ENCODE measurements at regions not wholly inside any gene's neighbourhood (a gene's known extent, or its start where the extent isn't known, plus 50 kb on each side); places are given as distances from the start of the nearest gene placed in this dataset.
A peak's percentile ranks its signal among the peaks of the same experiment; 100 is the strongest.

GRCh38 chr9:129500863-129501770, 119.8 kb downstream of the C9orf50 start:
- Histone ChIP-seq H3K4me3 (no peak overlapping the region), H3K4me1 (peaks cover 0 to 11% of the 10 kb centered on the region in 2 donors), H3K9me3 (no peaks in the 10 kb centered on the region), H3K27me3 (no peaks in the 10 kb centered on the region), H3K27ac (peak overlapping the region; percentile 93 to 97 (median 94)), H3K36me3 (no peaks in the 10 kb centered on the region)
- in situ Hi-C loops (cut with MboI; ENCODE audit: low sequenced_read_pairs in 4 of 4) (no loop called here), intact Hi-C loops (cut with DNase I; ENCODE audit: low total_unique reads) (loop anchor here (10.0 kb wide), 1 partner anchor 84 kb away; no protein-coding TSS in a partner anchor)
- DNase-seq (no peak), ATAC-seq (no peak)
- TF ChIP-seq, protein P1, sequence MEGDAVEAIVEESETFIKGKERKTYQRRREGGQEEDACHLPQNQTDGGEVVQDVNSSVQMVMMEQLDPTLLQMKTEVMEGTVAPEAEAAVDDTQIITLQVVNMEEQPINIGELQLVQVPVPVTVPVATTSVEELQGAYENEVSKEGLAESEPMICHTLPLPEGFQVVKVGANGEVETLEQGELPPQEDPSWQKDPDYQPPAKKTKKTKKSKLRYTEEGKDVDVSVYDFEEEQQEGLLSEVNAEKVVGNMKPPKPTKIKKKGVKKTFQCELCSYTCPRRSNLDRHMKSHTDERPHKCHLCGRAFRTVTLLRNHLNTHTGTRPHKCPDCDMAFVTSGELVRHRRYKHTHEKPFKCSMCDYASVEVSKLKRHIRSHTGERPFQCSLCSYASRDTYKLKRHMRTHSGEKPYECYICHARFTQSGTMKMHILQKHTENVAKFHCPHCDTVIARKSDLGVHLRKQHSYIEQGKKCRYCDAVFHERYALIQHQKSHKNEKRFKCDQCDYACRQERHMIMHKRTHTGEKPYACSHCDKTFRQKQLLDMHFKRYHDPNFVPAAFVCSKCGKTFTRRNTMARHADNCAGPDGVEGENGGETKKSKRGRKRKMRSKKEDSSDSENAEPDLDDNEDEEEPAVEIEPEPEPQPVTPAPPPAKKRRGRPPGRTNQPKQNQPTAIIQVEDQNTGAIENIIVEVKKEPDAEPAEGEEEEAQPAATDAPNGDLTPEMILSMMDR (IDR thresholded peaks at IDR 0.05 in 4 of 5, conservative IDR thresholded peaks at IDR 0.05 in 1 of 5): no peak

DNA sequence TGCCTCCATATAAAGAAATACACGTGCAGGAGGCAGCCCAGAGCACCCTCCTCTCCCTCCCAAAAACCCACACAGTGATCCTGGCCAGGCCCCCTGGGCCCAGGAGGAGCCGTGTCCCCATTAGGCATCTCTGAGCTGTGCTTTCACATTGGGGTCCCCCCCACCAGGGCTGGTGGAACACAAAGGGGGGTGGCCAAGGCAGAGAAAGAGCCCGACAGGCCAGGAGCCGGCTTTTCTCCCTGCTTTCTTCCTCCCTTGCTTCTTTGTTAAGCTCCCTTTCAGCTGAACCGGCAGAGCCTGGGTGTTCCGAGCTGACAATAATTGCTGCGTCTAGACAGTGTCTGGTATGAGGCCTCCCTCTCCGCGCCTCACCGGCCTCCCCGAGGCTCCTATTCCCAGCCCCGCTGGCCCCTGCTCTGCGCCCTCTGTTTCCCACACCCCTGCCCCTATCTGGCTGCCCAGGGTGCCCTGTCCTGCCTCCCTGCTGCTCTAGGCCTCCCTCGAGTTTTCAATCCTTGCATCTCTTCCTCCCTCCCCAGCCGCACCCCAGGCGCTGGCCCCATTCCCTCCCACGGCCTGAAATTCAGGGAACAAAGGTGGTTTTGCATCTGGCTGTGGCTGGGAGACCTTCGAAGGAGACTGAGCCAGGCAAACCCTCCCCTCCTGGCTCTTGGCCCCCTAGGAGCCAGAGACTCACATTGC, 120.6 kb downstream of the C9orf50 start:
- Histone ChIP-seq H3K4me3 (no peak overlapping the region), H3K27ac (peak overlapping the region; percentile 93 to 97 (median 94)), H3K36me3 (no peaks in the 10 kb centered on the region), H3K9me3 (no peaks in the 10 kb centered on the region), H3K27me3 (no peaks in the 10 kb centered on the region), H3K4me1 (peaks cover 5 to 16% of the 10 kb centered on the region in 2 donors)
- in situ Hi-C loops (cut with MboI; ENCODE audit: low sequenced_read_pairs in 4 of 4): no loop called here
- no peak for TF ChIP-seq POLR2A (IDR thresholded peaks at IDR 0.05)
- TF ChIP-seq, protein P1 (IDR thresholded peaks at IDR 0.05 in 4 of 5, conservative IDR thresholded peaks at IDR 0.05 in 1 of 5): no peak
- ATAC-seq (no peak), DNase-seq (no peak)
- intact Hi-C loops (cut with DNase I; ENCODE audit: low total_unique reads): loop anchor here (10.0 kb wide), 1 partner anchor 84 kb away; no protein-coding TSS in a partner anchor

- Histone ChIP-seq H3K36me3 (no peaks in the 10 kb centered on the region), H3K27me3 (no peaks in the 10 kb centered on the region), H3K4me3 (no peak overlapping the region), H3K9me3 (no peaks in the 10 kb centered on the region), H3K4me1 (peaks cover 11 to 22% of the 10 kb centered on the region in 2 donors), H3K27ac (peak overlapping the region; percentile 93 to 97 (median 94))
- ATAC-seq (no peak), DNase-seq (no peak)
- in situ Hi-C loops (cut with MboI; ENCODE audit: low sequenced_read_pairs in 4 of 4): loop anchor here in 2 of 4 donors (25.0 kb wide), 1 partner anchor 361 kb away; no protein-coding TSS in a partner anchor
- TF ChIP-seq, protein P1 (IDR thresholded peaks at IDR 0.05 in 4 of 5, conservative IDR thresholded peaks at IDR 0.05 in 1 of 5): no peak
- TF ChIP-seq POLR2A (IDR thresholded peaks at IDR 0.05): no peak
- intact Hi-C loops (cut with DNase I; ENCODE audit: low total_unique reads): loop anchor here (5.0 to 10.0 kb wide), 4 partner anchors 114 to 474 kb away; partner anchors contain the start of gene SH3GLB2
Observed at GRCh38 chr9:129498451-129499384, 122.2 kb downstream of the C9orf50 start.

DNA sequence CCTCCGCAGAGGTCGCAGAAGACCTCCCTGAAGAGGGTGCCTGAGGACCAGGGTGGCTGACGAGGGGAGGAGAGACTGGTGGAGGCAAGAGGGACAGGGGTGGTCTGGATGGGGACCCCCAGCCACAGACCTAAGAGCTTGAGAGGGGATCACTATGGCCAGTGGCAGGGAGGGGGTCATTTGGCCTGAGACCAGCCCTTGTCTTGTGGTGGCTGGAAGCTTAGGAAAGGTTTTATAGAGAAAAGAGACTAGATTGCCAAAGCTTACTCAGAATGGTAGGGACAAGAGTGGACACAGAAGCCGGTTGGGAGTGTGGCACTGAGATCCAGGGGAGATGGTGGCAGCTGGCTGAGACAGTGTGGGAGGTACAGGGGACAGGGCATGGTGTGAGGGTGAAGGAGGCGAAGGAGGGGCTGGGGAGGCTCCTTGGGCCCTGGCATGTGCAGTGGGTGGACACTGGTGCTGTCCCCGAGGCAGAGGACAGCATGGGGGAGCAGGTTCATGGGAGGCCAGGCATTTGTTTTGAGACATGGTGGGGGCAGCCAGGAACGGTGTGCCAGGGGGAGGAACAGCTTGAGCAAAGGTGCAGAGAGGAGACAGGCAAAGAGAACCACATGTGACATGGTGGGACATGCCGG, 123.0 kb downstream of the C9orf50 start:
- no peak for ATAC-seq

More for the DNA sequence above, 123.0 kb downstream of the C9orf50 start:
- Histone ChIP-seq H3K27me3 (no peaks in the 10 kb centered on the region), H3K36me3 (no peaks in the 10 kb centered on the region), H3K4me1 (peaks cover 19 to 22% of the 10 kb centered on the region in 2 donors), H3K27ac (peak overlapping the region; percentile 93 to 97 (median 94)), H3K4me3 (peak overlapping the region in 3 of 4 donors; percentile 68 to 77 (median 69)), H3K9me3 (no peaks in the 10 kb centered on the region)
- intact Hi-C loops (cut with DNase I; ENCODE audit: low total_unique reads) (loop anchor here (5.0 to 10.0 kb wide), 4 partner anchors 113 to 473 kb away; partner anchors contain the start of gene SH3GLB2), in situ Hi-C loops (cut with MboI; ENCODE audit: low sequenced_read_pairs in 4 of 4) (loop anchor here in 2 of 4 donors (25.0 kb wide), 1 partner anchor 361 kb away; no protein-coding TSS in a partner anchor)
- no peak for DNase-seq
- TF ChIP-seq, protein P1 (IDR thresholded peaks at IDR 0.05 in 4 of 5, conservative IDR thresholded peaks at IDR 0.05 in 1 of 5): no peak
